PC-3 (cell line): ENCODE measurements at regions not wholly inside any gene's neighbourhood (a gene's known extent, or its start where the extent isn't known, plus 50 kb on each side); places are given as distances from the start of the nearest gene placed in this dataset.

ENCODE experiments used
- CTCF ChIP-seq: fragments of 300-600 bp; sonication (generic); conservative IDR thresholded peaks from 2 replicates; pipeline ENCODE4 v1.5.1; 2017; ENCODE audit warnings: antibody characterized with exemption, low read depth, mild to moderate bottlenecking, low read length
- EZH2 ChIP-seq: fragments of 300-600 bp; sonication (generic); IDR thresholded peaks from one replicate; pipeline ENCODE4 v1.6.1; 2017; ENCODE audit warnings: antibody characterized with exemption, mild to moderate bottlenecking, low read length; ENCODE audit not compliant: unreplicated experiment
- EZH2phosphoT487 ChIP-seq: fragments of 300-600 bp; sonication (generic); IDR thresholded peaks from 2 replicates; pipeline ENCODE4 v1.6.1; 2018; ENCODE audit warnings: mild to moderate bottlenecking, antibody characterized with exemption, low read length, borderline replicate concordance

GRCh38 chr21:19640964-19641363 lies 1237.4 kb upstream of the TMPRSS15 start:
- TF ChIP-seq EZH2phosphoT487 (no peak), CTCF (no peak), EZH2 (no peak)
